ENCODE measurements at regions not wholly inside any gene's neighbourhood (a gene's known extent, or its start where the extent isn't known, plus 50 kb on each side); places are given as distances from the start of the nearest gene placed in this dataset.

DNA sequence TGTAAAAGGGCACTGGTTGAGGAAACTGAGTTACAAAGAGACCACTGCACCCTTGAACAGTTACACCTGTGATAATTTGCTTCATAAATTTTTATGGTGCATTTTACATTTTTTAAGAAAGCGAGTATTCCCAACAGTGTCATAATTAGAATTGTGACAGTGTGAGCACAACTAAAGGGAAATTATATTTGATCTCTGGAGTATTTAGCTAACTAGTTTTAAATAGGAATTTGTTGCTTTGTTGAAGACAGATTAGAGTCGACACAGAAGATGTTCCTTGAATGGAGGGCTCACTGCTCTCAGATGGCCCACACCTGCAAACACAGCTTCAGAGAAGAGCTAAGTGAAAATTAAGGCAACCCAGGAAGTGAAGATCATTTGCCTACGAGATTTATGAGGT lies 555.0 kb upstream of the GOT2 start:
- TF ChIP-seq, protein P1, sequence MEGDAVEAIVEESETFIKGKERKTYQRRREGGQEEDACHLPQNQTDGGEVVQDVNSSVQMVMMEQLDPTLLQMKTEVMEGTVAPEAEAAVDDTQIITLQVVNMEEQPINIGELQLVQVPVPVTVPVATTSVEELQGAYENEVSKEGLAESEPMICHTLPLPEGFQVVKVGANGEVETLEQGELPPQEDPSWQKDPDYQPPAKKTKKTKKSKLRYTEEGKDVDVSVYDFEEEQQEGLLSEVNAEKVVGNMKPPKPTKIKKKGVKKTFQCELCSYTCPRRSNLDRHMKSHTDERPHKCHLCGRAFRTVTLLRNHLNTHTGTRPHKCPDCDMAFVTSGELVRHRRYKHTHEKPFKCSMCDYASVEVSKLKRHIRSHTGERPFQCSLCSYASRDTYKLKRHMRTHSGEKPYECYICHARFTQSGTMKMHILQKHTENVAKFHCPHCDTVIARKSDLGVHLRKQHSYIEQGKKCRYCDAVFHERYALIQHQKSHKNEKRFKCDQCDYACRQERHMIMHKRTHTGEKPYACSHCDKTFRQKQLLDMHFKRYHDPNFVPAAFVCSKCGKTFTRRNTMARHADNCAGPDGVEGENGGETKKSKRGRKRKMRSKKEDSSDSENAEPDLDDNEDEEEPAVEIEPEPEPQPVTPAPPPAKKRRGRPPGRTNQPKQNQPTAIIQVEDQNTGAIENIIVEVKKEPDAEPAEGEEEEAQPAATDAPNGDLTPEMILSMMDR (IDR thresholded peaks at IDR 0.05): no peak
- TF ChIP-seq POLR2A (IDR thresholded peaks at IDR 0.05): no peak
